ENCODE measurements at regions not wholly inside any gene's neighbourhood (a gene's known extent, or its start where the extent isn't known, plus 50 kb on each side); places are given as distances from the start of the nearest gene placed in this dataset.

- DNase-seq (ENCODE audit: extremely low spot score): no peak
- TF ChIP-seq CTCF (IDR thresholded peaks at IDR 0.05; ENCODE audit: control extremely low read depth, extremely low read depth, low read depth, missing control alignments): no peak
- POLR2A ChIA-PET: no interaction called here
- CTCF ChIA-PET: interaction anchor here (1.4 kb wide), 1 partner anchor 48 kb away, joined by 3 read pairs; no protein-coding TSS in a partner anchor
These were observed 559.9 kb downstream of the KCTD12 start for GRCh38 chr13:76326343-76326742.

- DNase-seq (ENCODE audit: extremely low spot score): no peak
- CTCF ChIA-PET: no interaction called here
- POLR2A ChIA-PET: no interaction called here
- no peak for TF ChIP-seq CTCF (IDR thresholded peaks at IDR 0.05; ENCODE audit: control extremely low read depth, extremely low read depth, low read depth, missing control alignments)
These were observed 566.3 kb downstream of the KCTD12 start for GRCh38 chr13:76319921-76320320.

GRCh38 chr13:76316998-76317527 lies 569.1 kb downstream of the KCTD12 start:
- CTCF ChIA-PET: no interaction called here
- POLR2A ChIA-PET: no interaction called here
- no peak for TF ChIP-seq CTCF (IDR thresholded peaks at IDR 0.05; ENCODE audit: control extremely low read depth, extremely low read depth, low read depth, missing control alignments)
- no peak for DNase-seq (ENCODE audit: extremely low spot score)

- ChIA-PET CTCF (no interaction called here), POLR2A (no interaction called here)
- TF ChIP-seq CTCF (IDR thresholded peaks at IDR 0.05; ENCODE audit: control extremely low read depth, extremely low read depth, low read depth, missing control alignments): no peak
- no peak for DNase-seq (ENCODE audit: extremely low spot score)
These were observed 571.7 kb downstream of the KCTD12 start for GRCh38 chr13:76314495-76314894.

- no peak for TF ChIP-seq CTCF (IDR thresholded peaks at IDR 0.05; ENCODE audit: control extremely low read depth, extremely low read depth, low read depth, missing control alignments)
- DNase-seq (ENCODE audit: extremely low spot score): no peak
- ChIA-PET CTCF (interaction anchor here (1.2 kb wide), 2 partner anchors 13 to 21 kb away, joined by 3 read pairs; no protein-coding TSS in a partner anchor), POLR2A (no interaction called here)
These were observed 579.1 kb downstream of the KCTD12 start for GRCh38 chr13:76307142-76307541.

- CTCF ChIA-PET: interaction anchor here (0.8 to 1.2 kb wide), 2 partner anchors 15 to 39 kb away, joined by 3 read pairs; no protein-coding TSS in a partner anchor
- POLR2A ChIA-PET: no interaction called here
- DNase-seq (ENCODE audit: extremely low spot score): no peak
- no peak for TF ChIP-seq CTCF (IDR thresholded peaks at IDR 0.05; ENCODE audit: control extremely low read depth, extremely low read depth, low read depth, missing control alignments)
These were observed 585.5 kb downstream of the KCTD12 start for GRCh38 chr13:76300688-76301087.

GRCh38 chr13:76297331-76297730 lies 588.9 kb downstream of the KCTD12 start:
- TF ChIP-seq CTCF (IDR thresholded peaks at IDR 0.05; ENCODE audit: control extremely low read depth, extremely low read depth, low read depth, missing control alignments): no peak
- POLR2A ChIA-PET: no interaction called here
- DNase-seq (ENCODE audit: extremely low spot score): no peak
- CTCF ChIA-PET: no interaction called here
